Gastroesophageal sphincter (tissue), 4 donors: ENCODE measurements at regions not wholly inside any gene's neighbourhood (a gene's known extent, or its start where the extent isn't known, plus 50 kb on each side); places are given as distances from the start of the nearest gene placed in this dataset.
"Not testable (repeated sequence)": the region's sequence is repeated elsewhere in the genome, so short reads cannot be mapped to it uniquely, and the experiment has no call there.

ENCODE experiments used
- ATAC-seq: fragments of 150-250 bp; one replicate; pipeline ENCODE4 v1.9.1; 2016; ENCODE audit warnings: mild to moderate bottlenecking, moderate library complexity
- H3K27ac ChIP-seq, 4 donors: fragments of 200-600 bp; sonication (generic) in 3 of 4; 1 replicate in 3 of 4; 2 replicates in 1 of 4; pipeline ENCODE4 v1.5.1; 2016 to 2019
- H3K27me3 ChIP-seq: fragments of 200-600 bp; sonication (generic); one replicate; pipeline ENCODE4 v1.5.1; 2019
- H3K36me3 ChIP-seq, 2 donors: fragments of 200-600 bp; sonication (generic); one replicate each; pipeline ENCODE4 v1.5.1; 2019; ENCODE audit warnings: control low read depth in 1 of 2
- H3K4me1 ChIP-seq, 3 donors: fragments of 200-600 bp; sonication (generic); 1 replicate in 2 of 3; 2 replicates in 1 of 3; pipeline ENCODE4 v1.5.1; 2016 to 2019; ENCODE audit warnings: control low read depth in 2 of 3
- H3K4me3 ChIP-seq, 2 donors: fragments of 200-600 bp; sonication (generic); one replicate each; pipeline ENCODE4 v1.5.1; 2019; ENCODE audit warnings: mild to moderate bottlenecking in 1 of 2, moderate library complexity in 1 of 2
- H3K9me3 ChIP-seq, 3 donors: fragments of 200-600 bp; sonication (generic); one replicate each; pipeline ENCODE4 v1.5.1; 2017 to 2019; ENCODE audit warnings: control low read depth in 2 of 3
- CTCF ChIP-seq, 4 experiments: fragments of 200-600 bp in 2 of 4; fragments of 450-650 bp in 2 of 4; sonication (generic) in 1 of 4; IDR thresholded peaks; one replicate each; pipeline ENCODE4 v1.5.1; 2017 to 2019; ENCODE audit warnings: antibody characterized with exemption in 4 of 4, mild to moderate bottlenecking in 2 of 4, moderate library complexity in 2 of 4
- EP300 ChIP-seq: sonication (generic); formaldehyde crosslinking; IDR thresholded peaks from one replicate; pipeline ENCODE4 v1.6.1; 2017; ENCODE audit warnings: antibody characterized with exemption, mild to moderate bottlenecking
- POLR2A ChIP-seq, 2 donors: fragments of 450-650 bp; IDR thresholded peaks; one replicate each; pipeline ENCODE4 v1.6.1; 2017; ENCODE audit warnings: antibody characterized with exemption in 2 of 2, mild to moderate bottlenecking in 2 of 2, moderate library complexity in 1 of 2
- POLR2AphosphoS5 ChIP-seq: sonication (generic); formaldehyde crosslinking; IDR thresholded peaks from one replicate; pipeline ENCODE4 v1.6.1; 2017; ENCODE audit warnings: antibody characterized with exemption
- WGBS, 2 donors: methylation state at CpG; one replicate each; pipeline ENCODE4 v1.1.5; 2018; ENCODE audit warnings: low coverage in 1 of 2; 5-methylcytosine and 5-hydroxymethylcytosine counted together

GRCh38 chr10:21347043-21347784, 178.3 kb downstream of the SKIDA1 start:
- H3K4me1 ChIP-seq = peaks cover 0 to 17% (median 4%) of the 10 kb centered on the region in 3 donors
- H3K27me3 ChIP-seq = no peaks in the 10 kb centered on the region
- ATAC-seq = no peak
- TF ChIP-seq CTCF (IDR thresholded peaks at IDR 0.05) (no peak), POLR2AphosphoS5 (no peak), EP300 (no peak), POLR2A (IDR thresholded peaks at IDR 0.05) (no peak)
- H3K36me3 ChIP-seq = no peaks in the 10 kb centered on the region
- 75 to 84% methylated on average over 3 to 7 of the region's 7 CpGs for WGBS, 2 donors
- no peak overlapping the region for H3K4me3 ChIP-seq
- H3K9me3 ChIP-seq = no peaks in the 10 kb centered on the region
- H3K27ac ChIP-seq = no peak overlapping the region

- no peak overlapping the region for H3K27ac ChIP-seq
- H3K4me1 ChIP-seq = no peaks in the 10 kb centered on the region
- ATAC-seq = no peak
- no peaks in the 10 kb centered on the region for H3K27me3 ChIP-seq
- no peaks in the 10 kb centered on the region for H3K36me3 ChIP-seq
- no peaks in the 10 kb centered on the region for H3K9me3 ChIP-seq
- no peak for TF ChIP-seq POLR2A (IDR thresholded peaks at IDR 0.05)
- no peak for TF ChIP-seq CTCF (IDR thresholded peaks at IDR 0.05)
- TF ChIP-seq POLR2AphosphoS5 = no peak
- TF ChIP-seq EP300 = no peak
- H3K4me3 ChIP-seq = no peak overlapping the region
- 94 to 100% methylated on average over 1 to 3 of the region's 3 CpGs for WGBS, 2 donors
Observed at GRCh38 chr10:21343087-21343486, 182.4 kb downstream of the SKIDA1 start.

- ATAC-seq, H3K4me3 ChIP-seq, H3K9me3 ChIP-seq, H3K4me1 ChIP-seq, H3K27me3 ChIP-seq, H3K27ac ChIP-seq, H3K36me3 ChIP-seq: not testable (repeated sequence)
- WGBS, 2 donors = 100% methylated on average over 1 of the region's 1 CpG; no CpG with 5 or more reads in 1 of the 2 donors
Observed at GRCh38 chr10:21342499-21342898, 183.0 kb downstream of the SKIDA1 start.

- Histone ChIP-seq H3K27me3 (no peaks in the 10 kb centered on the region), H3K9me3 (no peaks in the 10 kb centered on the region), H3K27ac (no peak overlapping the region), H3K4me1 (peaks cover 0 to 9% (median 5%) of the 10 kb centered on the region in 3 donors), H3K4me3 (no peak overlapping the region), H3K36me3 (no peaks in the 10 kb centered on the region)
- 100% methylated on average over 2 of the region's 3 CpGs; no CpG with 5 or more reads in 1 of the 2 donors for WGBS, 2 donors
- no peak for TF ChIP-seq CTCF (IDR thresholded peaks at IDR 0.05)
- no peak for TF ChIP-seq POLR2A (IDR thresholded peaks at IDR 0.05)
- no peak for TF ChIP-seq EP300
- no peak for TF ChIP-seq POLR2AphosphoS5
- no peak for ATAC-seq
Observed at GRCh38 chr10:21340331-21340730, 185.2 kb downstream of the SKIDA1 start.

- Histone ChIP-seq H3K9me3 (no peaks in the 10 kb centered on the region), H3K36me3 (no peaks in the 10 kb centered on the region), H3K27me3 (no peaks in the 10 kb centered on the region), H3K4me3 (no peak overlapping the region), H3K4me1 (peaks cover 0 to 18% (median 5%) of the 10 kb centered on the region in 3 donors), H3K27ac (no peak overlapping the region)
- no peak for TF ChIP-seq CTCF (IDR thresholded peaks at IDR 0.05)
- TF ChIP-seq EP300 = no peak
- no peak for TF ChIP-seq POLR2A (IDR thresholded peaks at IDR 0.05)
- TF ChIP-seq POLR2AphosphoS5 = no peak
- no peak for ATAC-seq
- 81 to 100% methylated on average over 3 to 6 of the region's 7 CpGs for WGBS, 2 donors
Observed at GRCh38 chr10:21337171-21337792, 188.2 kb downstream of the SKIDA1 start.
